ENCODE measurements at regions not wholly inside any gene's neighbourhood (a gene's known extent, or its start where the extent isn't known, plus 50 kb on each side); places are given as distances from the start of the nearest gene placed in this dataset.

DNA sequence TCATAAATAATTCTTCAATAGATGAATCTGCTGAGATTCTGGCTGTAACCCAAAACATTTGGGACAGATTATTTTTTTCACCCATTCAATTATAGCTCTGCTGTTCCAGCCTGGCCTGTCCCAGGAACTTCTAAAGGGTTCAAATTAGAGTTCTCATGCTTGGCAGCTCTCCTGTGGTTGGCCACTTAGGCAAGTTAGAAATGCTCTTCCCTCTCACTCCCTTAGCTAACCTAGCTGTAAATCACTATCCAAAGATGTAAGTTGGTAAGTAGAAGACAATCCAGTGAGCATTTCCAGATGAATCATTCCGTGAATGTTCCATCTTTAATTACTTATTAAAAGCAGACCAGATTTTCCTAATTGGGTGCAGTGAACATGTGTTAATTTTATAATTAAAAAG, 760.4 kb upstream of the TBX3 start:
- Histone ChIP-seq H3K4me3 (ENCODE audit: low read depth in 1 of 2, low read length in 2 of 2) (no peak overlapping the region), H3K4me1 (ENCODE audit: control insufficient read depth in 1 of 2, insufficient read depth in 2 of 2, low read length in 2 of 2) (no peaks in the 10 kb centered on the region), H3K27ac (ENCODE audit: low read depth, low read length) (no peak overlapping the region), H3K36me3 (ENCODE audit: control insufficient read depth in 1 of 2, insufficient read depth in 2 of 2, low read length in 2 of 2) (no peaks in the 10 kb centered on the region), H3K9ac (ENCODE audit: low read depth in 1 of 2, low read length in 2 of 2) (no peak overlapping the region), H3K9me3 (ENCODE audit: control insufficient read depth in 1 of 2, low read length in 2 of 2) (no peaks in the 10 kb centered on the region), H3K27me3 (ENCODE audit: control insufficient read depth in 1 of 2, insufficient read depth in 2 of 2, low read length in 2 of 2) (no peaks in the 10 kb centered on the region)

DNA sequence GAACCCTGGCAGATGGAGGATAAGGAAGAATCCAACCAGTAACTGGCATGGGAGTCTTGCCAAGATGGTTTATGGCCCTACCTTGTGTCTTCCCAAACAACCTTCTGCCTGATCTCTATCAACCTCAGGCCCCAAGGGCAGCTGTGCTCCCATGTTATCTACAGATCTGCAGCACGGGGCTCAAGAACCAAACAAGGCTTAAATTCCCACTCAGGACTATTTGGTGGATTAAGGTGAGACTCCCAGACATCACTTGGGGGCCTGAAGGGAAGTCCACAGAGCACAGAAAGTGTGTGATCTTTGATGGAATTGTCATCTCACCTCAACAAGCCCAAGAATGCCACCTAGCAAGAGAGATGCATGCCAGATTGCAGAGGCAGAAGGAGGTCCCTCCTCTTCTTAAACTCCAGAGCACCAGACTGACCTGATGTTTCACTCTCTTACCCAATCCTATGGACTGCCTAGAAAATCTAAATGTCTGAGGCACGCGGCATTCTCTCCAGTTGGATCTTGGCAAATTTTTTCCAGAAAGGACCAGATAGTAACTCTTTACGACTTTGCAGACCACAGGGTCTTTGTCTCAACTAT, 759.5 kb upstream of the TBX3 start:
- Histone ChIP-seq H3K4me1 (ENCODE audit: control insufficient read depth in 1 of 2, insufficient read depth in 2 of 2, low read length in 2 of 2) (no peaks in the 10 kb centered on the region), H3K4me3 (ENCODE audit: low read depth in 1 of 2, low read length in 2 of 2) (no peak overlapping the region), H3K27me3 (ENCODE audit: control insufficient read depth in 1 of 2, insufficient read depth in 2 of 2, low read length in 2 of 2) (no peaks in the 10 kb centered on the region), H3K9me3 (ENCODE audit: control insufficient read depth in 1 of 2, low read length in 2 of 2) (no peaks in the 10 kb centered on the region), H3K9ac (ENCODE audit: low read depth in 1 of 2, low read length in 2 of 2) (no peak overlapping the region), H3K27ac (ENCODE audit: low read depth, low read length) (no peak overlapping the region), H3K36me3 (ENCODE audit: control insufficient read depth in 1 of 2, insufficient read depth in 2 of 2, low read length in 2 of 2) (no peaks in the 10 kb centered on the region)

DNA sequence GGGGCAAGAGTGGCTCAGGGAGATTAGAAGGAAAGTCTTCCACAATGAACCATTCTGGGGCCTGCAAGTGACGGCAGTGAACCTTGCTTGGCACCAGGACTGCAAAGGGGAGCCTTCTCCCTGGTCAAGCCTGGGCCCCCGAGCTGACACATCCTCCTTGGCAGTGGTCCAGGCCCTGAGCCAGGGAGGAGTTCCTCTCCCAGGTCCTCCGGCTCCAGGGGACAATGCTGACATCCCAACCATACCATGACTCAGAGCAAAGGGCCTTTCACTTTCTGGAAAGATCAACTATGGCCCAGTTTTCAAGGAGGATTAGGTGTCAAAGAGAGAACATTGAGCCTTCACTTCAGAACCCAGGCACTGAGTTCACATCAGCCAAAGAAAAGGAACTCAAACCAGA, 756.5 kb upstream of the TBX3 start:
- Histone ChIP-seq H3K9me3 (ENCODE audit: control insufficient read depth in 1 of 2, low read length in 2 of 2) (no peaks in the 10 kb centered on the region), H3K27me3 (ENCODE audit: control insufficient read depth in 1 of 2, insufficient read depth in 2 of 2, low read length in 2 of 2) (no peaks in the 10 kb centered on the region), H3K9ac (ENCODE audit: low read depth in 1 of 2, low read length in 2 of 2) (no peak overlapping the region), H3K27ac (ENCODE audit: low read depth, low read length) (no peak overlapping the region), H3K36me3 (ENCODE audit: control insufficient read depth in 1 of 2, insufficient read depth in 2 of 2, low read length in 2 of 2) (no peaks in the 10 kb centered on the region), H3K4me3 (ENCODE audit: low read depth in 1 of 2, low read length in 2 of 2) (no peak overlapping the region), H3K4me1 (ENCODE audit: control insufficient read depth in 1 of 2, insufficient read depth in 2 of 2, low read length in 2 of 2) (no peaks in the 10 kb centered on the region)

DNA sequence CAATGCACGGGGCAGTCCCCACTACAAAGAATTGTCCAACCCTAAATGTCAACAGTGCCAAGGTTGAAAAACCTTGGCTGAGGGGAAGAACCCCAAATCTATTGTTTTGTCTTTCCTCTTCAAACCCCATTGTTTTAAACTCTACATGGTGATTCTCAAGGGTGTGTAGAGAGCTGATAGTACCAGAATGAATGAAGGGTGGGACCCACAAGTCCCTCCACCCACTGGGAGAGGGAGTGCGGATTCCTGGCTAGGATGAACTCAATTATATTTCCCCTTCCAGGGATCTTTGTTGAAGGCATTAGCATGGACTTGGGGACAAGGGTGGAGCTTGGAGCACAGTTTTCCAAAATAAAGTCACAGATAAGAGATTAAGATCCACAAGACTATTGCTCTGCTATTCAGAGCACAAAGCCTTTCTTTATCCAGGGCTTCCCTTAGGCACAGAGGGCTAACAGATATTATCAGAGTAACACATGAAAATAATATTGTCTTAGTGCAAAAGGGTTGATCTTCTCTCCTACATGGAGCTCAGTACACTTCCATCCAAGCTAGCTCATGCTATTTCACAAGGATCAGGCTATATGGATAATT, 755.1 kb upstream of the TBX3 start:
- Histone ChIP-seq H3K27me3 (ENCODE audit: control insufficient read depth in 1 of 2, insufficient read depth in 2 of 2, low read length in 2 of 2) (no peaks in the 10 kb centered on the region), H3K4me3 (ENCODE audit: low read depth in 1 of 2, low read length in 2 of 2) (no peak overlapping the region), H3K36me3 (ENCODE audit: control insufficient read depth in 1 of 2, insufficient read depth in 2 of 2, low read length in 2 of 2) (no peaks in the 10 kb centered on the region), H3K27ac (ENCODE audit: low read depth, low read length) (no peak overlapping the region), H3K9me3 (ENCODE audit: control insufficient read depth in 1 of 2, low read length in 2 of 2) (no peaks in the 10 kb centered on the region), H3K9ac (ENCODE audit: low read depth in 1 of 2, low read length in 2 of 2) (no peak overlapping the region), H3K4me1 (ENCODE audit: control insufficient read depth in 1 of 2, insufficient read depth in 2 of 2, low read length in 2 of 2) (no peaks in the 10 kb centered on the region)

DNA sequence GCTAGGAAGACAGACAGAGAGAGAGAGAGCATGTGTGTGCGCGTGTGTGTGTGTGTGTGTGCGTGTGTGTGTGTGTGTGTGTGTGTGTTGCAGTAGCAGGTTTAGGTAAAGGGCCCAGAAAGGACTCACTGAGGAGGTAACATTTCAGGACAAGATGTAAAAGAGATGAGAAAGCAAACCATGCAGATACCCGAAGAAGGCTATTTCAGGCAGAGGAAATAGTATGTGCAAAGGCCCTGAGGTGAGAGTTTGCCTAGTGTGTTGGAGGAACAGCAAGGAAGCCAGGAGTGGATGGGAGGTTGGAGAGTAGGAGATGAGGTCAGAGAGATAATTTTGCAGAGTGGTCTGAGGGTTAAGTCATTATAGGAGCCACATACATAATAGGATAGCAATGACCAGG, 754.3 kb upstream of the TBX3 start:
- Histone ChIP-seq H3K4me1 (ENCODE audit: control insufficient read depth in 1 of 2, insufficient read depth in 2 of 2, low read length in 2 of 2) (no peaks in the 10 kb centered on the region), H3K4me3 (ENCODE audit: low read depth in 1 of 2, low read length in 2 of 2) (no peak overlapping the region)

DNA sequence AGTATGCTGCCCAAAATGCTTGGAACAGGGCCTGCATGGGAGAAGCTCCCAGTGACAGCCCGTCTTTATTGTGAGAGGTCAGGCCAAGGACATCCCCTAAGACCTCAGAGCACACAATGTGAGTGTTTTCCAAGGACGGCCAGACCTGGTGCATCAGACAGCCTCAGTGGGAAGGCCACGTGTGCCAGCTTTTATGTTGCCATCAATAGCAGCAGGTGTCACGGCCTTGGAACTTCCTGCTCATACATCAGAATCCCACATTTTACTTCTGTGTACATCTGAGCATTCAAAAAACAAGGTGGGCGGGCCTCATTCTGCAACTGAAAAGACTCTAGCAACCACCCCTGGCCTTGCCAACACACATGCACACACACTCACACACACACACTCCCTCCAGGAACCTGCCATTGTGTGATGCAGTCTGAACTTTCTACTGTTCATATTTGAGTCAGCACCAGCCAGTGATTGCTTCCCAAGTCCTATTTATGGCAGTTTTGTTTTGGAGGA, 753.1 kb upstream of the TBX3 start:
- H3K9ac ChIP-seq (ENCODE audit: low read depth in 1 of 2, low read length in 2 of 2), result no peak overlapping the region
- H3K27me3 ChIP-seq (ENCODE audit: control insufficient read depth in 1 of 2, insufficient read depth in 2 of 2, low read length in 2 of 2), result no peaks in the 10 kb centered on the region
- no peak overlapping the region for H3K27ac ChIP-seq (ENCODE audit: low read depth, low read length)
- no peaks in the 10 kb centered on the region for H3K9me3 ChIP-seq (ENCODE audit: control insufficient read depth in 1 of 2, low read length in 2 of 2)
- H3K4me3 ChIP-seq (ENCODE audit: low read depth in 1 of 2, low read length in 2 of 2), result no peak overlapping the region
- no peaks in the 10 kb centered on the region for H3K4me1 ChIP-seq (ENCODE audit: control insufficient read depth in 1 of 2, insufficient read depth in 2 of 2, low read length in 2 of 2)
- no peaks in the 10 kb centered on the region for H3K36me3 ChIP-seq (ENCODE audit: control insufficient read depth in 1 of 2, insufficient read depth in 2 of 2, low read length in 2 of 2)

More for the DNA sequence above, 754.3 kb upstream of the TBX3 start:
- Histone ChIP-seq H3K27me3 (ENCODE audit: control insufficient read depth in 1 of 2, insufficient read depth in 2 of 2, low read length in 2 of 2) (no peaks in the 10 kb centered on the region), H3K36me3 (ENCODE audit: control insufficient read depth in 1 of 2, insufficient read depth in 2 of 2, low read length in 2 of 2) (no peaks in the 10 kb centered on the region), H3K9ac (ENCODE audit: low read depth in 1 of 2, low read length in 2 of 2) (no peak overlapping the region), H3K27ac (ENCODE audit: low read depth, low read length) (no peak overlapping the region), H3K9me3 (ENCODE audit: control insufficient read depth in 1 of 2, low read length in 2 of 2) (no peaks in the 10 kb centered on the region)

DNA sequence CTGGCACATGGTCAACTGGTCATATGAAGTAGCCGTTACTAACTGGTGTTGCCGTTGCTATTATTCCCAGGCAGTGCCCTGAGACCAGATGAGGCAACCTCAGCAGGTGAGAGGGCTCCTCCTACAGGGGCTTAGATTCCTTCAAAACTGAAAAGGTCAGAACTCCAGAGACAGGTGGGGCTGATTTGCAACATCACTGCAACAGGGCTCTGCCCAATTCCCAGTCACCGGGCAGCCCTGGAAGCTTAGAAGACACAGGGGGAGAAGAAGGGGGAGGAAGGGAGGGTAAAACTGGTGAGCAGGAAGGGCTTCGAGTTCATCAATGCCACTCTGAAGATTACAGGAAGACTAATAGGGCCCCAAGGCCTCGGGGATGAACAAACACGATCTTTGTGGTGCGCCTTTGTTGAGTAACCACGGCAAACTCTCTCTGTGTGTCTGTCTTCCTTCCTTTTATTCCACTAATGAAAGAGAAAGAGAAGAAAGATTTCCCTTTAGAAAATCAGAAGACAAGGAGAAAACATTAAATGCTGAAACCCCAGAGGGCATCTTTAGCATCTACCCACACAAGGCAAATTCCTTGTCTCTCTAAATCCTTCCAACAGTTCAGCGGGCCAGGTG, 749.1 kb upstream of the TBX3 start:
- Histone ChIP-seq H3K9ac (ENCODE audit: low read depth in 1 of 2, low read length in 2 of 2) (no peak overlapping the region), H3K4me3 (ENCODE audit: low read depth in 1 of 2, low read length in 2 of 2) (no peak overlapping the region), H3K9me3 (ENCODE audit: control insufficient read depth in 1 of 2, low read length in 2 of 2) (no peaks in the 10 kb centered on the region), H3K27ac (ENCODE audit: low read depth, low read length) (no peak overlapping the region), H3K36me3 (ENCODE audit: control insufficient read depth in 1 of 2, insufficient read depth in 2 of 2, low read length in 2 of 2) (no peaks in the 10 kb centered on the region), H3K4me1 (ENCODE audit: control insufficient read depth in 1 of 2, insufficient read depth in 2 of 2, low read length in 2 of 2) (peaks cover 0 to 3% of the 10 kb centered on the region in 2 donors), H3K27me3 (ENCODE audit: control insufficient read depth in 1 of 2, insufficient read depth in 2 of 2, low read length in 2 of 2) (no peaks in the 10 kb centered on the region)

DNA sequence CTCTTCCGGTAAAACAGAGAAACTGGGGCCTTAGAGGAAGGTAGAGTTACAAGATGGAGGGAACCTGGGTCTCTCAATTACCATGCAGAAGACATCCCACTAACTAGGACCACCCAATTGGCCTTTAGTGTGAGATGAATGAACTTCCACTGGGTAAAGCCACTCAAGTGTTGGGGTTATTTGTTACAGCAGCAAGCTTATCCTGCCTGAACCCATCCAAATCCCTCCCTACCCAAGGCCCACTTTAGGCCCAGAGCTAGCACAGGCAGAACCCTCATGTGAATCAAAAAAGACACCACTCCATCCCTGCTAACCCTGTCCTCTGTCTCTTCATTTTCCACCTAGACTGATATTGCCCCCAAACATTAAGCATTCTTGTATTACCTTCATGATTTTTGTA, 746.7 kb upstream of the TBX3 start:
- peaks cover 0 to 3% of the 10 kb centered on the region in 2 donors for H3K4me1 ChIP-seq (ENCODE audit: control insufficient read depth in 1 of 2, insufficient read depth in 2 of 2, low read length in 2 of 2)
- no peaks in the 10 kb centered on the region for H3K27me3 ChIP-seq (ENCODE audit: control insufficient read depth in 1 of 2, insufficient read depth in 2 of 2, low read length in 2 of 2)
- no peak overlapping the region for H3K4me3 ChIP-seq (ENCODE audit: low read depth in 1 of 2, low read length in 2 of 2)
- no peak overlapping the region for H3K27ac ChIP-seq (ENCODE audit: low read depth, low read length)
- no peak overlapping the region for H3K9ac ChIP-seq (ENCODE audit: low read depth in 1 of 2, low read length in 2 of 2)
- no peaks in the 10 kb centered on the region for H3K9me3 ChIP-seq (ENCODE audit: control insufficient read depth in 1 of 2, low read length in 2 of 2)
- H3K36me3 ChIP-seq (ENCODE audit: control insufficient read depth in 1 of 2, insufficient read depth in 2 of 2, low read length in 2 of 2), result no peaks in the 10 kb centered on the region

DNA sequence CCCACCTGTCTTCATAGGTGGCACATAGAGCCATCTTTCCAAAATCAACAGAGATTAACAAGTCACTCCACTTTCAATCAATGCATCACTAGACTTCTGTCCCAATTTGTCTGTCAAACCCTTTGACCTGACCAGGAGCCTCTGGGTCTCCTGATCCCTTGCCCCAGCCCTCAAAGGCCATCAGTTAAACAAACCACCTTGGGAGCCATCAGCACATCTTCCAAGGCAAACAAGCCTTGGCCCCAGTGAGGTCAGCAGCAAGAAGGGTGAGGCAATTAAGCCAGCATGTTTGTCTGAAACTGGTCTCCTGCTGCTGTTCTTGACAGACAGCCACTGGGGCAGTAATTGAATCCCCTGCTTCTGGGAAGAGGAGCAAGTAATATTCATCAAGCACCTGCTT, 742.8 kb upstream of the TBX3 start:
- Histone ChIP-seq H3K27me3 (ENCODE audit: control insufficient read depth in 1 of 2, insufficient read depth in 2 of 2, low read length in 2 of 2) (no peaks in the 10 kb centered on the region), H3K9ac (ENCODE audit: low read depth in 1 of 2, low read length in 2 of 2) (no peak overlapping the region), H3K4me3 (ENCODE audit: low read depth in 1 of 2, low read length in 2 of 2) (no peak overlapping the region), H3K27ac (ENCODE audit: low read depth, low read length) (no peak overlapping the region), H3K36me3 (ENCODE audit: control insufficient read depth in 1 of 2, insufficient read depth in 2 of 2, low read length in 2 of 2) (no peaks in the 10 kb centered on the region), H3K9me3 (ENCODE audit: control insufficient read depth in 1 of 2, low read length in 2 of 2) (no peaks in the 10 kb centered on the region), H3K4me1 (ENCODE audit: control insufficient read depth in 1 of 2, insufficient read depth in 2 of 2, low read length in 2 of 2) (no peaks in the 10 kb centered on the region)

DNA sequence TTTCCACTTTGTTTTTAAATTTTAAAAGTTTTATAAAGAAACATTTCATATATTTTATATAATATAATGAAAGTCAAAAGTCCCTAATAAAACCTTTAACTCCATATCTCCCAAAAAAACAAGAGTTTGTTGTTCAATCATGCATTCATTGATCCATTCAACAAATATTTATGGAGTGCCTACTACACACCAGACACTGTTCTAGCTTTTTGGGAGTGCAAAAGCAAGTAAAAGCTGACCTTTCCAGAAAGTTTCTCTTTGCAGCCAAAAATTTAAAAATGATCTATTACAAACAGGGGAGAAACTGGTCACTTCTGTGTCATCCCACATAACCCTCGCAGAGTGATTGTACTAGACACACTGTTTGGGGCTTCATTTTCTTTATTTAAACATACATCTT, 740.0 kb upstream of the TBX3 start:
- H3K27ac ChIP-seq (ENCODE audit: low read depth, low read length), result no peak overlapping the region

More for the DNA sequence above, 740.0 kb upstream of the TBX3 start:
- H3K27me3 ChIP-seq (ENCODE audit: control insufficient read depth in 1 of 2, insufficient read depth in 2 of 2, low read length in 2 of 2), result no peaks in the 10 kb centered on the region
- H3K9me3 ChIP-seq (ENCODE audit: control insufficient read depth in 1 of 2, low read length in 2 of 2), result no peaks in the 10 kb centered on the region
- no peak overlapping the region for H3K4me3 ChIP-seq (ENCODE audit: low read depth in 1 of 2, low read length in 2 of 2)
- no peak overlapping the region for H3K9ac ChIP-seq (ENCODE audit: low read depth in 1 of 2, low read length in 2 of 2)
- no peaks in the 10 kb centered on the region for H3K36me3 ChIP-seq (ENCODE audit: control insufficient read depth in 1 of 2, insufficient read depth in 2 of 2, low read length in 2 of 2)
- no peaks in the 10 kb centered on the region for H3K4me1 ChIP-seq (ENCODE audit: control insufficient read depth in 1 of 2, insufficient read depth in 2 of 2, low read length in 2 of 2)
